Right kidney (tissue), 1 donor: ENCODE measurements at regions not wholly inside any gene's neighbourhood (a gene's known extent, or its start where the extent isn't known, plus 50 kb on each side); places are given as distances from the start of the nearest gene placed in this dataset.

Experiments used
- DNase-seq: peaks from one replicate; pipeline ENCODE4 v3.0.0-alpha.2; 2016

- no peak for DNase-seq
Observed at GRCh38 chr5:61744690-61745619, 412.9 kb downstream of the ZSWIM6 start.

- no peak for DNase-seq
Observed at GRCh38 chr5:61746831-61747575, 414.9 kb downstream of the ZSWIM6 start.

- DNase-seq = no peak
Observed at GRCh38 chr5:61748121-61748520, 416.1 kb downstream of the ZSWIM6 start.

- DNase-seq = no peak
Observed at GRCh38 chr5:61748651-61749050, 416.6 kb downstream of the ZSWIM6 start.

GRCh38 chr5:61752588-61752987, 420.5 kb downstream of the ZSWIM6 start:
- DNase-seq = no peak

GRCh38 chr5:61754792-61755191, 422.7 kb downstream of the ZSWIM6 start:
- DNase-seq = no peak

GRCh38 chr5:61755726-61756222, 423.7 kb downstream of the ZSWIM6 start:
- no peak for DNase-seq

GRCh38 chr5:61758711-61759110, 426.7 kb downstream of the ZSWIM6 start:
- DNase-seq = no peak

GRCh38 chr5:61765471-61765870, 433.4 kb downstream of the ZSWIM6 start:
- no peak for DNase-seq

GRCh38 chr5:61766141-61766540, 434.1 kb downstream of the ZSWIM6 start:
- no peak for DNase-seq

GRCh38 chr5:61767231-61768080, 435.4 kb downstream of the ZSWIM6 start:
- no peak for DNase-seq

- DNase-seq = no peak
Observed at GRCh38 chr5:61768692-61769281, 436.7 kb downstream of the ZSWIM6 start.

- DNase-seq = no peak
Observed at GRCh38 chr5:61771062-61771461, 439.0 kb downstream of the ZSWIM6 start.

GRCh38 chr5:61771808-61772207, 439.8 kb downstream of the ZSWIM6 start:
- no peak for DNase-seq

GRCh38 chr5:61775901-61776300, 443.8 kb downstream of the ZSWIM6 start:
- DNase-seq = no peak

GRCh38 chr5:61777292-61777691, 445.2 kb downstream of the ZSWIM6 start:
- DNase-seq = no peak

GRCh38 chr5:61779743-61780142, 447.7 kb downstream of the ZSWIM6 start:
- DNase-seq = no peak

GRCh38 chr5:61783481-61783880, 451.4 kb downstream of the ZSWIM6 start:
- no peak for DNase-seq

- DNase-seq = no peak
Observed at GRCh38 chr5:61784341-61784740, 452.3 kb downstream of the ZSWIM6 start.

- DNase-seq = no peak
Observed at GRCh38 chr5:61788548-61788947, 456.5 kb downstream of the ZSWIM6 start.

- no peak for DNase-seq
Observed at GRCh38 chr5:61790007-61790406, 457.9 kb downstream of the ZSWIM6 start.

GRCh38 chr5:61790678-61791077, 458.6 kb downstream of the ZSWIM6 start:
- no peak for DNase-seq
